ENCODE measurements at regions not wholly inside any gene's neighbourhood (a gene's known extent, or its start where the extent isn't known, plus 50 kb on each side); places are given as distances from the start of the nearest gene placed in this dataset.

DNA sequence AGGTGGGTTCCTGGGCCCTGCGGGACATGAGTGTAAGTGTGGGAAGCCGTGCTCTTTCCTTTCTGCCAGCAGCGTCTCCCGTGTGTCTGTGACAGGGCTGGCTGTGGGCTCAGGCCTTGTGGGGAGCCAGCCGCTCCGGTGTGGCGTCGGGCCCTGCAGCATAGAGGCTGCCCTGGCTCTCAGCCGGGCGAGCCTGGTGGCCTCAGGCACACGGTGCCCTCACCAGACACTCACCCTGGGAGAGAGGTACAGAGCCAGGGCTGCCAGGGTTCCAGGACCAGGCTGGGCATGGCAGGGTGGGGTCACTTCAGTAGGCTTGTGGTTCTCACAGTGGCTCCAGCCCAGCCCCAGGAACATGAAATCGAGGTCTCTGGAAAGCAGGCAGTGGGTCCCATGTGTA, 324.8 kb downstream of the TEX29 start:
- DNase-seq (ENCODE audit: low spot score), result no peak

DNA sequence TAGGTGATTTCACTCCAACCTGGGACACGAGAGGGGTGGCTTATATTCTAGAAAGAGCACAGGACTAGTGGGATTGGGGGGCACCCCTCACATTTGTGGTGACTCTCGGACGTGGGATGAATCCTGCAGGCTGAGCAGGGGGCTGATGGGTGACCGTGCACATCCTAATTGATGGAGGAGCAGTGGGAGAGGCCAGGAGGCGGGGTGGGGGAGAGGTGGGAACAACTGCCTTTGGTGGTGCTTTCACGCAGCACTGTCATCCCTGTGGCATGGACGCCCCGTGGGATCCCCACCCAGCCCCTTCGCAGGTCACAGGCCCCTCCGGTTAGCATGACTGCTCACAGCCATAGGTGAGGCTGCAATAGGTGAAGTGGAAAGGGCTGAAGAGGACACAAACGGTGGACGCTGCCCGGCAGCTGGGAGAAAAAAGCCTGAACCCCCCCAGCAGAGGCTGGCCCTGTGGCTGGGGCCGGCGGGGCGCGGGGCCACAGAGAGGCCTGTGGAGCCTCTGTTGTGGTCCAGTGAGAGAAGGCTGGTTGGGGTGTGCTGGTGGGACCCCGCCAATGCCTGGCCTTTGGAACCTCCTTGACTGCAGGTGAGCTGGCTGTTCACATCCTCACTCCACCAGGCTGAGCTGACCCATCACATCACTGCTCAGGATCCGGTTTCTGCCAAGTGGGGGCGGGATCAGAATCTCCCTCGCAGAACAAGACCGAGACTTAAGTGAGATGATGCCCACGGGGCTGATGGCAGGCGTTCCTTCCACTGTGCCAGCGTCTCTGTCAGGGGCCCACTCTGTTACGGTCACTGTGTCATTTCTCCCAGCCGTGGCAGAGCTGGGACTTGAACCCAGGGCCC, 325.4 kb downstream of the TEX29 start:
- no peak for DNase-seq (ENCODE audit: low spot score)

DNA sequence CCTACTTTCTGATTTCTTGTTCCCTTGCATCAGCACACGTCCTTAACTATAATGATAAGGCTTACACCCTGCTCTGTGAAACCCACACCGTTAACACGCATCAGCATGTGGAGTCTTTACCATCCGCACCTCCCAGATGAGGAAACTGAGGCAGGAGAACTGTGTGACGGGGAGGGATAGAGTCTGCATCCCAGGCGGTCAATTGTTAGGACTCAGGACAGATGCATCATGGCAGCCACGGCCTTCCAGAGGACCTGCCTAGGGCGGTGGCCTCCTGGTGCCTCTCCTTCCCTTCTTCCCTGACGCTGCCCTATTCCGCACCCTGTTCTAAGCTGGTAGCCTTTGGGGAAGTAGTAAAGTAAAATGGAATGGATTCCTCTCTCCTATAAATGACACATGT, 326.0 kb downstream of the TEX29 start:
- DNase-seq (ENCODE audit: low spot score), result no peak

DNA sequence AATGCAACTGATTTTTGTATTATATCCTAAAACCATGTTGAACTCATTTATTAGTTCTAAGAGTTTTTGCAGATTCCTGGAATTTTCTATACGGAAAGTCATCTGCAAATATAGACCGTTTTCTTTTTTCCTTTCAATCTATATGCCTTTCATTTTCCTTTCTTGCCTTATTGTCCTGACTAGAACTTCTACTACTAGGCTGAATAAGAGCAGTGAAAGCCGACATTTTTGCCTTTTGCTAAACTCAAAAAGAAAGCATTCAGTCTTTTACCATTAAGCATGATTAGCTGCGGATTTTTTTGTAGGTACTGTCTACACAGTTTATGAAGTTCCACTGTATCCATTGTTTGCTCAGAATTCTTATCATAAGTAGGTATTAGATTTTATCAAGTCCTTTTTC, 328.4 kb downstream of the TEX29 start:
- no peak for DNase-seq (ENCODE audit: low spot score)

DNA sequence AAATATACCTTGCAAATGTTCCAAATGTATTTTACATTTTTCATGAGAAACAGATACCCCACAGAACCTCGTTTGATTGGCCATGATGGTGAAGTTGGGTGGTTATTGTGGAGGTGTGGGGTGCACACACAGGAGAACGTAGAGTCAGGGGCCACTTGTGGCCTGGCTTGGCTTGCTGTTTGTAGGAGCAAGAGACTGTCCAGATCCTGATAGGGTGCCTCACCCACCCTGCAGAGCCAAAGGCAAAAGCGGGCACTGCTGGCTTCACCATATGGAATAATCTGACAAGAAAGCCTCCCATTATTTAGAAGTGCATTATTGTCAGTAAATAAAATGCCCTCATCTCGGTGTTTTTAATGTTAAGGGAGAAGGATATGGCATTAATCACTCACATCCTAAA, 330.2 kb downstream of the TEX29 start:
- DNase-seq (ENCODE audit: low spot score), result no peak

DNA sequence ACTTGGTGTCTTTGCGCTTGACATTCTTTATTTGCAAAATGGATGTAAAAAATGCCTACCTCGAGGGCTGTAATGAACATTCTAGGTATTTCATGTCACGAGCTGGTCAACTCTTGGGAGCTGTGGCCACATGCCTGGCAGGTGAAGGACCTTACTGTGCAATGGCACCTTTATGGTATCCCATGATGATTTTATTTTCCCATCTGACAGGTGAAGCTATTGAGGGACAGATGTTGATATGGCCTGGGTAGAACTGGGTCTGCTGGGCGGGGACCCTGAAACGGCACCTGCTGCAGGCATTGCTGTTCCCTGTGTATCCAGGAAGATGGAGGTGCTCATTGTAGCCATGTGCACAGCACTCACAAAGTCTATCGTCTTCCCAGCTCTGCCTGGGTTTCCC, 332.2 kb downstream of the TEX29 start:
- DNase-seq (ENCODE audit: low spot score), result no peak

DNA sequence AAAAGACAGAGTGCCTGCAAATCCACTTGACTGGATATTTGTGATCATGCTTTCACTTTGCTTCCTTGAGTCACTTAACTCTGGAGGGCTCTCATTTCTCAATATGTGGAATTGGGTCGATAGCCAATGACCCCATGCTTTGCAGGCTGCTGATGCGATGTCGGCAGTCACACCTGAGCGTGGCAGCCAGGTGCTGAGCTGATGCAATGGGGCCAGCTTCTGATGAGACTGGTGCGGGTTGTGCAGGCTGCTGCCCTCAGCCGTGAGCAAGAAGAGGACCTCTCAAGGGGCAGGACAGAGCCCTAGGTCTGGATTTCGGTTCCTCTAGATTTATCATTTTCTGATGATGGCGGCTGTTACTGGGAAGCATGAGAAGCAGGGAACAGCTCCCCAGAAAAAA, 334.1 kb downstream of the TEX29 start:
- no peak for DNase-seq (ENCODE audit: low spot score)

DNA sequence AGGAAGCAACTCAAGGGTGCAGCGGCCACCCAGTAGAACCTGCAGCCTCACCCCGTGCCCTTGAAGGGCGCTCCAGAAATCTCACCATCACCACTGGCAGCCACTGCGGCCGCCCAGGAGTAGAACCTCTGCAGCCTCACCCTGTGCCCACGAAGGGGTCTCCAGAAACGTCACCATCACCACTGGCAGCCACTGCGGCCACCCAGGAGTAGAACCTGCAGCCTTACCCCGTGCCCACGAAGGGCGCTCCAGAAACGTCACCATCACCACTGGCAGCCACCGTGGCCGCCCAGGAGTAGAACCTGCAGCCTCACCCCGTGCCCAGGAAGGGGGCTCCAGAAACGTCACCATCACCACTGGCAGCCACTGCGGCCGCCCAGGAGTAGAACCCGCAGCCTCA, 336.0 kb downstream of the TEX29 start:
- no peak for DNase-seq (ENCODE audit: low spot score)

DNA sequence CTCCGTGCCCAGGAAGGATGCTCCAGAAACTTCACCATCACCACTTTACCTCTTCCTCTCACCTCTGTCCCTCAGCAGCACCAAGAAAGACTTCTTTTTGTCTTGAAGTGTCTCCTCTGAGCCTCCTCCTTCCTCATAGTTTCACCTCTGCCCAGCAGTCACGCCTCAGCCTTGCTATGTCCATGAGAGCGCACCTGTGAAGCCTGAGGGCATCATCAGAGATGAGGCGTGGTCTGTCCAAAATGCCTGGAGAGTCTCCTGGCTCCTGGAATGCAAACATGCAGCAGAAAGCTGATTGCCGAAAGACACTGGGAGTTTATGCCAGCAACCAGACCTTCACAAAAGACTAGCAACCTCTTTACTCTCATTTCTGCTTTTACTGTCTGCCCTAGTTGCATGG, 336.6 kb downstream of the TEX29 start:
- no peak for DNase-seq (ENCODE audit: low spot score)

DNA sequence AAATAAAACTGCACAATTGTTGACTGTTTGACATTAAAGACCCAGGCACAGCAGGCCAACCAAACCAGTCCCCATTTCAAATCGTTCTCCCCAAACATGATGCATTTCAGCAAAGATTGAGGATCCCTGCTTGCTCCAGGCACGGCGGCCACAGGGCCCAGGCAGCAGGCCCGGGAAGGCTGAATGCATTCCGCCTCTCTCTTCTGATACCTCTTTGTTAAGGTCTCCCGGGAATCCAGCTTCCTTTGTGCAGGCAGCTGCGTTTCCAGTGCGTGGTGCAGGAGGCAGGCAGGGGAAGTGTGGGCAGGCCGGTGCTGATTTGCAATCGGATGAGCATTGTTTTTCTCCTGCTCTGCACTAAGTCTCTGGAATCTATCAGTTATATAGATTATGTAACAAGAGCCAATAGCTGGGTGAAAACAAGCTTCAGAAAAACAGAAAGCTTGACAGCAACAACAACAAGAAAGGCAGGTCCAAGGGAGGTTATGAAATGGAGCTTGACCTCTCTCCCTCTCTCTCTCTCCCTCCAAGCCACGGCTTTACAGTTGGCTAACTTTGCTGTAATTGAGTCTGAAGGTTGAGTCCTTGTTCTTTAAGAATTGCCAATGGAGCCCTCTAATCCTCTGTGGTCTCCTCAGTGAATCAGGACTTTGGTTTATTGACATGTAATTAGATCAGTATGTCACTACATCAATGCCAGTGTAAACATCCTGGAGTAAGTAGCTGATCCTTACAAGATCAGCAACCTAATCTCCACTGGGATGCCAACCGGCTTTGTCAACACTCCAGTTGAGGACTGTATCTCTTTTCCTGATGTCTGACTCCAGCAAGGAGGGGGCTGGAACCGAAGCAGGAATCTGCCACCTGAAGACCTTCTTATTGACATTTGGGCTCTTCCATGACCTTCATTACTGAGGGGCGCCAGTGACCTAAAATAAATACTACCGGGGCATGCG, 338.0 kb downstream of the TEX29 start:
- DNase-seq (ENCODE audit: low spot score), result peak; percentile 35

DNA sequence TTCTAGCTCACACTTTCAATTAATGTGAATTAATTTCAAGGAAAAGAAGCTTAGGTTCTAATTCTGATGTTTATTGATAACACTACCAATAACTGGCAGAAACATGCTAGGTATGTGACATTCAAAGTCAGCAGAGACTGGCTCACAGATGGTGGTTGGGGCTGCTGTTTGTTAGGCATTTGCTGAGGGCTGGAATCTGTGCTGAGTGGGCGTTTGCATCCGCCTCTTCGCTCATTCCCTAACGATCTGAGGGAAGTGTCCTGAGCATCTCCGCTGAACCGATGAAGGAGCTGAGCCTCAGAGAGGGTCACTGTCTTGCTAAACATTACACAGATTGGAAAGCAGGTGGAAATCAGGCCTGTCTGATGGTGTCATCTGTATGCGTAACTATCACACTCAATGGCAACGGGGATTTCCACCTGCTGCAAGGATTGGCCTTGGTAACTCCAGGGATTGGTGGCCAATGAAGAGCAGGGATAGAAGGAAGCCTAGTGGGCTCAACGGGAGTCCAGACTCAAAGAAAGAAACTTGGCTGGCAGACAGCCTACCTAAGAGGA, 338.9 kb downstream of the TEX29 start:
- no peak for DNase-seq (ENCODE audit: low spot score)

DNA sequence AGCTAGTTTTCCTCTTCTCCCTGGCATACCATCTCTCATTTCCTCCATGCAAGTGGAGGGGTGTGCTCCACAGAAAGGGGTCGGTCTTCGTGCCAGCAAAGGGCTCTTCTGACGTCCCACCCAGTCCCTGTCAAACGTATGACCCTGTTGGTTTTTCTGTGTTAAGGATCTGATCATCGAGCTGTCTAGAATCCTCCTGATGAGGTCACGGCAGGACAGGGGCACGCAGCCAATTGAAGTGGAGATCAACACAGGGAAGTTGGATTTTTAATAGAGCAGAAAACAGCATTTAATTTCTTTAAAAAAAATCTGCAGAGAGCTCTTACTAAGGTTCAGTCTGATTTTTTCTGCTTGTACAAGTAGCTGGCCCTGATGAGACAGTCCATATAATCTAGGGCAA, 339.4 kb downstream of the TEX29 start:
- DNase-seq (ENCODE audit: low spot score), result no peak

DNA sequence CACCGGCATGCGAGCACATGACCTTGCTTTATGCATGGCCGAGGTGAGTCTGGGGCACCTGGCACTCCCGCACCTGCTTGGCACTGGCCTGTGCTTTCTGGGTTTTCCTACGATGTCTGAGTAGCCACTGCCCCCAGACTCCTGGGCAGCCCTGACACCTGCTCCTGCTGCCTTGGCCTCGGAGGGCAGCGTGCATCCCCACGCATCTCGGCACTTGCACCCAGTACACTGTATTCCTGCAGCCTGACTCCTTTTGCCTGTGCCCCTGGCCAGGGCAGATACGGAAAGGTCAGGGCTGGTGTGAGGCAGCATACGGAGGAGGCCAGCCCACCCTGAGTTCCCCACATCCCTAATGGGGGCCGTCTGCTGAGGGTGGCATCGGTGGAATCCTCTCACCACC, 340.6 kb downstream of the TEX29 start:
- DNase-seq (ENCODE audit: low spot score), result no peak

DNA sequence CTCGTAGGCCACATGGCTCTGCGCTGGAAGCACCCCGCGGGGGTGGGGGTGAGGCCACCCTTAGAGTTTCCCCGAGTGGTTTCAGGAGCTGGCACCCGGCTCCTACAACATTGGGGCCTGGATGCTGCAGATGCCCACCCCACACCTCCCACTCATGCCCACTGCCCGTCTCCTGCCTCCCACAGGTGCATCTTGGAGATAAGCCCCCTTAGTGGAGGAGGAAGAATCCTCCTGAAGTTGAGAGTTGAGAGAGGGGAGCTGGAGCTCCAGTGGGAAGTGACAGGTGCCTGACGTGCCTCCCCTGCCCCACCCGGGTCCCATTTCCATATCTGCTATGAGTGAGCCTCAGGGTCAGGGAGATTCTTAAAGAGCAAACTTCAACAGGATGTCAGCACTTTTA, 341.3 kb downstream of the TEX29 start:
- DNase-seq (ENCODE audit: low spot score), result no peak

DNA sequence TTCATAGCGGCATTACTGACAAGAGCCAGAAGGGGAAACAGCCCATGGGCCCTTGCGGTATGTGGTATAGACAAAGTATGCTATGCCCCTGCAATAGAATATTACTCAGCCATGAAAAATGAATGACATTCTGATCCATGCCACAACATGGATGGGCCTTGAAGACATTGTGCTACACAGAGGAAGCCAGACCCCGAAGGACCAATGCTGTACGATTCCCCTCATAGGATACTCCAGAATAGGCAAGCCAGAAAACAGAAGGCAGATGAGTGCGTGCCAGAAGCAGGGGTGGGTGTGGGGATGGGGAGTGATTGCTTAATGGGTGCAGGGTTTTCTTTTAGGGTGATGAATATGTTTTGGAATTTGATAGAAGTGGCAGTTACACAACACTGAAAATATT, 342.0 kb downstream of the TEX29 start:
- no peak for DNase-seq (ENCODE audit: low spot score)

DNA sequence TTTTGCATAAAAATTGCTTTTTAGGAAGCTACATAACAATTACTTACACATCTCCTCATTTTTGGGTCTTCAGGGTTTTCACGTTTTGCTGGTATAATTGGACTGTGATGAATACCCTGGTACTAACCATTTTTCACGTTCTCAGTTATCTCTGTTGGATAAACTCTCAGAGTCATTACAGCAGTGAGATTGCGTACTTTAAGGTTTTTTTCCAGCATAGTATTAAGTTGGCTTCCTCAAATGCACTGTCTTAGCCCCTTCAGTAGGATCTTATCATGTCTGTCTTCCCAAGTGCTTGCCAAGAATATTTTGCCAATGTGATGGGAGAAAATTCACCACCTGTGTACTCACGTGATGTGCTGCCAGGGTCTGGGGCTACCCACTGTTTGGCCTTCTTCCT, 342.5 kb downstream of the TEX29 start:
- no peak for DNase-seq (ENCODE audit: low spot score)

DNA sequence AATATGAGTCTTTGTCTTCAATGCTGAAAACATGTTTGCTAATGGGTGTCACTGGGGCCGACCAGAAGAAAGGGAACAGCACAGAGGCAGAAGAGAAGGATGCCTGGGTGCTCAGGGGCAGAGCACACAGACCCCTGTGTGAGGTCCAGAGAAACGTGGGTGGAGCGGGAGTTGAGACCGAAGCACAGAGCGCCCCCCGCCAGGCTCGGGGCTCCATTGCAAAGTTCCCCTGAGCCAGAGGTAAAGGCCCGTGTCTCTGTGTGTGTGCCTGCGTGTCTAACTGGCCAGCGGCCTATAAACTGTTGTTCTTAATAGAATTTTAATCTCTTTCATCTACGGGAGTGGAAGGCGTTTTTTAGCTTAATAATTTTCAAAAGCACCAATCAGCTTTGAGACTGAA, 343.1 kb downstream of the TEX29 start:
- no peak for DNase-seq (ENCODE audit: low spot score)

DNA sequence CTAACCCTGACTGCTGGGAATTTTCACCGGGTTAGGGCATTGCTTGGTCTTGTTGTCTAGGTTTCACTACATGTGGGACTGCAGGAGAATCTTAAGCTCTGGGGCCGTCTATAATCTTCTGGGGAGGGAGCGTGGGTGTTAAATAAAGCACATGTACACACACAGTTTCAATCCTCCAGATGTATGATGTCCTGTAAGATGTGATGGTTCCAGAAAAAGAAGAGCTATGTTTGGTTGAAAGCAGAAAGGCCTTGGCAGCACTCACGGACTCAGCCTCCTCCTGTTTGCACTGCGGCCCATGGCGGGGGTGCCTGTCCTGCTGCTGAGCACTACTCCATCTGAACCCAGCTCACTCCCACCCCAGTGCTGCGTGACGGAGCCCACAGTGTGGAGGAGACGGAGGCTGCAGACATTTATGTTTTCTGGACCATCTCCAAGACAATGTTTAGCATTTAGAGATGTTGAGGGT, 343.5 kb downstream of the TEX29 start:
- no peak for DNase-seq (ENCODE audit: low spot score)

DNA sequence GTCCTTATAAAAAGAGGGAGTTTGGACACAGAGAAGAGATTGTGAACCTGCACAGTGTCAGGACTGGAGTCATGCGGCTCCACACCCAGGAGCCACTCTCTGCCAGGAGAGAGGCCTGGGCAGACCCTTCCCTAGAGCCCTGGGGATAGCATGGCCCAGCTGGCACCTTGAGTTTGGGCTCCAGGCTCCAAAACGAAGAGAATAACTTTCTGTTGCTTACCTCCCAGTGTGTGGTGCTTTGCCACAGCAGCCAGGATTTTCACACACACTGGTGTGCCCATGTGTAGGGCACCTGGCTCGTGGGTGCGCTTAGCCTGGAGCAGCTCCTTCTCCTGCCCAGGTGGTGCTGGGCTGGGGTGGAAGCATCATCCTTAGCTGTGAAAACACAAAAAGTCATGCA, 344.3 kb downstream of the TEX29 start:
- DNase-seq (ENCODE audit: low spot score), result no peak

DNA sequence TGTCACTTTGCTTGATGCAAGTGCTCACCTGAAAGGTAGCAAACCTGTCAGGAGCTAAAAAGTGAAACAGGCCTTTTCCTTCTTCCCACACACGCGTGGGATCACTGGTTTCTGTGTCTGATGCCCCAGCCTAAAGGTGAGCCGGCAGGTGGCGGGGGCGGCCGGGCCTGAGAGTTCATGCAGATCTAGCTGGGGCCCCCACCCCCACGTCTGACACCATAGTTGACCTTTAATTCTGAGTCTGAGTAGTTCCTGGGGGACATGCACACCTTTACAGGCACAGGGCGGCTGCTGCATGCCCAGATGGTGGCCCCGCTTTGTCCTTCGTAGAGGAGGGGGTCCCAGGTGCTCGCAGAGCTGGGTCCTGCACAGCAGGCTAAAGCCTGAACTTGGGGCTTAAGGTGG, 345.3 kb downstream of the TEX29 start:
- DNase-seq (ENCODE audit: low spot score), result no peak

DNA sequence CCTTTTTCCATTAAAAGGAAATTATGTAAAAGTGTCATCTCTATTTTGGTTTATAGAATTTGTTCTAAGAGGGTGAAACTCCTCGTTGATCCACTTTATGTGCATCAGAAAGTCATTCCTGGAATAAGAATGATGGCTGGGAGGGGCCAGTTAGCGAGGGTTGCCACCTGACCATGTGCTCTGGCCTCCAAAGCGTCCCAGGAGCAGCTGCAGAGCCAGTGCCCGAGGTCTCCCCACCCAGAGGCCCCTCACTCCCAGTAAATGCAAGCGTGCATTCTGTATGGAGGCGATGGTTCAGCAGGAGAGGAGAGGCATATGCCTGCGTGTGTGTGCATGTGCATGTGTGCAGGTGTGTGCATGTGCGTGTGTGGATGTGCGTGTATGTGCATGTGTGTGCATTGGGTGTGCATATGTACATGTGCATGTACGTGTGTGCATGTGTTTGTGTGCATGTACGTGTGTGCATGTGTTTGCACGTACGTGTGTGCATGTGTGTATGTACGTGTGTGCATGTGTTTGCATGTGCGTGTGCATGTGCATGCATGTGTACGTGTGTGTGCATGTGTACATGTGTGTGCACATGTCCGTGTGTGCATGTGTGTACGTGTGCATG, 345.8 kb downstream of the TEX29 start:
- no peak for DNase-seq (ENCODE audit: low spot score)

DNA sequence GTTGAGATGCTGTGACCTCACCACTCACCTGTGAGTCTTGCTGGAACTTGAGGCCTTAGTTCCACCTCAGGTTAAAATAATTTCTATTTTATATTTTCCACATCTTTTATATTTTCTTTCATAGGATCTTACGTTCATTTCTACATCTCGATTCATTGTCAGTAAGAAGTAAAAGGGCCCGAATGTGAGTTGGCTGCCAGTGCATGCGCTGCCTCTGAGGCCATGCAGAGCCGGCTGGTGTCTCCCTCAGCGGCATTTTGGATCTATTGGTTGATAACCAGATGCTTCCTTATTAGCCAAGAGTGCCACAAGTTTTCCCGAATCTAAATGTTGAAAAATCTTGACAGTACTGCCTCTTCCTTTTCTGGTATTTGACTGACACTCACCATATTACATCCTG, 347.3 kb downstream of the TEX29 start:
- no peak for DNase-seq (ENCODE audit: low spot score)

All from globus pallidus (tissue), 1 donor.